Hepatic stellate cell (primary cell): ENCODE measurements at regions not wholly inside any gene's neighbourhood (a gene's known extent, or its start where the extent isn't known, plus 50 kb on each side); places are given as distances from the start of the nearest gene placed in this dataset.
"Not testable (repeated sequence)": the region's sequence is repeated elsewhere in the genome, so short reads cannot be mapped to it uniquely, and the experiment has no call there.

Source experiments
- DNase-seq: peaks from one replicate; pipeline ENCODE4 v3.0.0; 2011; ENCODE audit warnings: low spot score

DNA sequence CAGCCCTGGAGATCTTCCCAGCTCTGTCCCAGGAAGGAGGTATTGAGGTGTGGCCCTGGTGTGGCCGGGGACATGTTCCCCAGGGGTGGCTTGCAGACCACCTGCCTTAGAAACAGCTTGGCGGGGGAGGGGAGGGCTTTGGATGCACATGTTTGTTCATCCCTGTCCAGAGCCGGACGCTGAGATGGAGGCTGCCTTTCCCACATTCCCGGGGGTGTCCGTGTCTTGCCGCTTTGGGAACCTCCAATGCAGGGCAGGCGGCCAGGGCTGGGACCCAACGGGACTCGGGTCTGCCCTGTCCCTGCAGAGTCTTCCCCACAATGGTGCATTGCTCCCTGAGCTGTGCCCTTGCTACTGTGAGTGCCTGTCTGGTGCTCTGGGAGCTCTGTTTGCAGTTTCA lies 319.5 kb upstream of the SFSWAP start:
- DNase-seq, result no peak

DNA sequence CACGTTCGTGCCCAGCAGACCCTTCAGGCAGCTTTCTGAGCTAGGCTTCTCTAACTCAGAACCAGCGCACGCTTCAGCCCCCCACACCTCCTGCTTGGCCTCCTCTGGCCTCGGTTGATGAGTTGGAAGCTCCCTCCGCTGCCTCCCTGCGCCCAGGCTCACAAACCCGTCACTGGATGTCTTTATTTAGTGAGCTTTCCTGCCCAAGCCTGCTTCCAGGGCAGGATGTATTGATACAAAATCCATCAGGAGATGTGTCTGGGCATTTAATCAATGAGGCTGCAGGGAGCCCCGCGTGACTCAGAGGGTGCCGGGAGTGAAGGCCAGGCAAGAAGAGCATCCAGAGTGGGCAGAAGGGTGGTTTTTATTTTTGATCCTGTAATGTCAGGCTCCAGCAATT lies 316.1 kb upstream of the SFSWAP start:
- not testable (repeated sequence) for DNase-seq

DNA sequence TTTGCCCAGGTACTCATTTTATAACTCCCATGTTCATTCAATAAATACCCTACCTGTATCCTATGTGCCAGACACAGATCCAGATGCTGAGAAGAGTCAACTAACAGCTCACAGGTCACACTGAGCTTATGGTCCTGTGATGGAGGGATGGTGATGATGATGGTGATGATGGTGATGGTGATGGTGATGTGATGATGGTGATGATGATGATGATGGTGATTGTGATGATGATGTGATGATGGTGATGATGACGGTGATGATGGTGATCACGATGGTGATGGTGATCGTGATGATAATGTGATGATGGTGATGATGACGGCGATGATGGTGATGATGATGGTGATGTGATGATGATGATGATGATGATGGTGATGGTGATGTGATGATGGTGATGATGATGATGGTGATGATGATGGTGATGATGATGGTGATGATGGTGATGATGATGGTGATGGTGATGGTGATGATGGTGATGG lies 315.6 kb upstream of the SFSWAP start:
- not testable (repeated sequence) for DNase-seq

DNA sequence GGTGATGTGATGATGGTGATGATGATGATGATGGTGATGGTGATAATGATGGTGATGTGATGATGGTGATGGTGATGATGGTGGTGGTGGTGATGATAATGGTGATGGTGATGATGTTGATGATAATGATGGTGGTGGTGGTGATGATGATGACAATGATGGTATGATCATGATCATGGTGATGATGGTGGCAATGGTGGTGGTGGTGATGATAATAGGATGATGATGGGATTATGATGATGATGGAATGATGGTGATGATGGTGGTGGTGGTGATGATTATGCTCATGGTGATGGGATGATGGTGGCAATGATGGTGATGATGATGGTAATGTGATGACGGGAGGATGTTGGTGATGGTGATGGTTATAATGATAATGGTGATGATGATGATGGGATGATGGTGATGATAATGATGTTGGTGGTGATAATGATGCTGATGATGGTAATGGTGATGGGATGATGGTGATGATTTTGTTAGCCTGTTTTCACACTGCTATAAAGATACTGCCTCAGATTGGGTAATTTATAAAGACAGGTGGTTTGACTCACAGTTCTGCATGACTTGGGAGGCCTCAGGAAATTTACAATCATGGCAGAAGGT lies 314.8 kb upstream of the SFSWAP start:
- no peak for DNase-seq

DNA sequence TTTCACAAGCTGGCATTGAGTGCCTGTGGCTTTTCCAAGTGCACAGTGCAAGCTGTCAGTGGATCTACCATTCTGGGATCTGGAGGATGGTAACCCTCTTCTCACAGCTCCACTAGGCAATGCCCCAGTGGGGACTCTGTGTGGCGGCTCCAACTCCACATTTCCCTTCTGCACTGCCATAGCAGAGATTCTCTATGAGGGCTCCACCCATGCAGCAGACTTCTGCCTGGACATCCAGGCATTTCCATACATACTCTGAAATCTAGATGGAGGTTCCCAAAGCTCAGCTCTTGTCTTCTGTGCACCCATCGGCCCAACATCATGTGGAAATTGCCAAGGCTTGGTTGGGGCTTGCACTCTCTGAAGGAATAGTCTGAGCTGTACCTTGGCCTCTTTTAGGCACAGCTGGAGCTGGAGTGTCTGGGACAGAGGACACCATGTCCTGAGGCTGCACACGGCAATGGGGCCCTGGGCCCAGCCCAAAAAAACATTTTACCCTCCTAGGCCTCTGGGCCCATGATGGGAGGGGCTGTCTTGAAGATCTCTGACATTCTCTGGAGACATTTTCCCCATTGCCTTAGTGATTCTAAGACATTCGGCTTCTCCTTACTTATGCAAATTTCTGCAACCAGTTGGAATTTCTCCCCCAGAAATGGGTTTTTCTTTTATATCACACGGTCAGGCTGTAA lies 313.3 kb upstream of the SFSWAP start:
- DNase-seq, result no peak

DNA sequence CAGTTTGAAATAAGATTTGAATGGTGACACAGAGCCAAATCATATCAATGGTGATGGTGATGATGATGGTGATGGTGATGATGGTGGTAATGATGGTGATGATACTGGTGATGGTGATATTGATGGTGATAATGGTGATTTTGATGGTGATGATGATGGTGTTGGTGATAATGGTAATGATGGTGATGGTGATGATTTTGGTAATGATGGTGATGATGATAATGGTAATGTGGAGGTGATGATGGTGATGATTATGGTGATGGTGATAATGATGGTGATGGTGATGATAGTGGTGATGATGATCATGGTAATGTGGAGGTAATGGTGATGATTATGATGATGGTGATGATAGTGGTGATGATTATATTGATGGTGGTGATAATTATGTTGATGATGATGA lies 311.9 kb upstream of the SFSWAP start:
- no peak for DNase-seq

DNA sequence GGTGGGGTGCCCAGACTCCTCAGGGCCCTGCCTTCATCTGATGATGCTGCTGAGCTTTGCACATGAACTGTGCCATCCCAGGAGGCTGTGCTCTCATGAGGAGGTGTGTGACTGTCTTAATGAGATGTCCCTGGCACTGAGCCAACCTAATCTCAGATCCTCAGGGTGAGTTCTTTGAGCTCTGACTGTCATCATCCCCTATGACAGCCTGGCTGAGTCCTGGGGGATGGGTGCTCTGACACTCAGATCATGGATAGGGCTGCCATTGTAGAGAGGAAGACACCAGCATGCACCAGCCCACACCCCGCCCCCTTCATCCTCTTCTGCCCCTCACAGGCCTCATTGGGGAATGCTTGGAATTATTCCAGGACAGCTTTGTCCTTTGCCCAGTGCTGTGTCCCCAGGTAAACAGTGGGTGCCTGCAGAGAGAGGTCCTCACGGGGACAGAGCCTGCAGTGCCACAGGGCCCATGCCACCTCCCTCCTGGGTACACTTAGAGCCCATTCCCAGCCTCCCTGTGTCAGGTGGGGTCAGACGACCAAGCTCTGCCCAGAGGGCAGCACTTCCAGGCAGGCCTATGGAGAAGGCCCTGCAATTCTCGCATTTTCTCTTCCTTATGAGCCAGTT lies 310.1 kb upstream of the SFSWAP start:
- DNase-seq, result not testable (repeated sequence)

DNA sequence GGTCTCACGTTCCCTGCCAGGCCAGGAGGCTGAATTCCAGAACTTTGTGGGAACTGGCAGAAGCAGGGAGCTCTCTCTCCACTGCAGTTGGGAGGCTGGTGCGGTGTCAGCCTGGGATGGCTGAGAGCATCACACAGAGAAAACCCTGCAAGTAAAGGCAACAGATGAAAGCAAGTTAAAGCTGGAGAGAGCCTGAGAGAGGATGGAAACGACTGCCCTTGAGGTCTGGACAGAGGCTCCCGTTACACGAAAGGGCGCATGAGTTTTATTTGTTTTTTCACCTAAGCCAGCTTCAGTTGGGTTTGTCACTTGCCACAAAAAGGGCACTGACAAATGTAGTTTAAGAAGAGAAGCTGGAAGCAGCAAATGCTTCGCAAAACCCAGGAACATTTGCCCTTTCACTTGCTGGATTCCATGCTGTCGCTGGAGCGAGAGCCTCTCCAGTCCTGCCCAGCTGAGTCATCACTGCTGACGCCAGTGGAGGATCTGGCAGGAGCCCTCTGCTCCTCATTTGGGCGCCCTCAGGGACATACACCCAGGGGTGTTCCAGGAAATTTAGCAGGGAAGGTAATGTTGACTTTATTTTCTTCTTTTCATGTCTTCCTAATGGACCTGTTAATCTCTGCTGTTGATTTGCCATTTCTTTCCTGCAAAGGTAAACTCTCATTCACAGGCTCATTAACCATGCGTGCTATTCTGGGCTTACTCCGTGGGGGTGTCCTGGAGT lies 308.8 kb upstream of the SFSWAP start:
- DNase-seq, result not testable (repeated sequence)

DNA sequence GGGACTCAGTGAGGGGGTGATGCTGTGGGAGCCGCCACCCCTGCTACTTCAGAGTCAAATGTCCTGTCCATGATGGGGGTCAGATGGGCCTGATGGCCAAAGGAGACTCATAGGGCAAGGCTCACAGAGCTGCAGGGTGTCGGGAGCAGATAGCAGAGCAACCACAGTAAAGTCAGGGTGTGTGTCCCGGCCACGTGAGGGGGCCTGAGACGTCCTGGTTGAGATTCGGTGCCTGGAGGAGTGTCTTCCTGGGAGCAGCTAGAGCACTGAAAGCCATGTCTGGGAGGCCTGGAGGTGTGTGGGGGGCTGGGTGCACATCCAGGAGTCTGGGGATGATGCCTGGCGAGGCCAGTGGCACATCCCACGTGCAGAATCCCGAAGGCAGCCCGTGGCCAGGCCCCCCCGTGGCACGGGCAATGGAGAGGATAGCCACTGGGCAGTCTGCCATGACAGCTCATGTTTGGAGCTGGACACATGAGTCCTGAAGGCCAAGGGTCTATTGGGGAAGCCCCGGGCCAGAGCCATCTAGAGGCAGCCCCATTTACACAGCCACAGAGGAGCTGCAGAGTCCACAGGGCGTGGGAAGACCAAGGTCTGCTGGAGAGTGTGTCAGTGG lies 308.0 kb upstream of the SFSWAP start:
- DNase-seq, result no peak

DNA sequence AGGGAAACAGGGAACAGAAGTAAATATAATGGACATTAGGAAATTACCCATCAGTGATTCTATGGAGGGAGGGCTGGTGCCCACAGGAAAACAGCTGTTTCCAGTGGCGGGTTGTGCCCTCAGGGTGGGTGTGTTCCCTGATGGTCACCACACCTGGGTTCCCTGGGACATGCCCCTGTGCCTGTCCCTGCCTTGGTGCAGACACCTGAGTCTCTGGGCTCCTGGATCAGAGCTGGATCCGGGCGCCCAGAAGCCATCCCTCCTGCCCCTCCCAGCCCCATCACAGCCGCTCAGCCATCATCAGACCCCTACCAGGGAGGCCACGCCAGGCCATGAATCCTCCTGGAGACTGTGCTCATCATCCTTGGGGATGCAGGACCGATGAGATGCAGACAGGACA lies 307.2 kb upstream of the SFSWAP start:
- DNase-seq, result no peak

DNA sequence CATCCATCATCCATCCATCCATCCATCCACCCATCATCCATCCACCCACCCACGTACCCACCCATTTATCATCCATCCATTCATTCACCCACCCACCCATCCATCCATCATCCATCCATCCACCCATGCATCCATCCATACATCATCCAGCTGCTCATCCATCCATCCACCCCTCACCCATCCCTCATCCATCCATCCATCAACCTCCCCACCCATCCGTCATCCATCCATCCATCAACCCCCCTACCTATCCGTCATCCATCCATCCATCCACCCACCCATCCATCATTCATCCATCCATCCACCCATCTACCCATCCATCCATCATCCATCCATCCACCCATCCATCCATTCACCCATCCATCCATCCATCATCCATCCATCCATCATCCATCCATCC lies 306.2 kb upstream of the SFSWAP start:
- no peak for DNase-seq

DNA sequence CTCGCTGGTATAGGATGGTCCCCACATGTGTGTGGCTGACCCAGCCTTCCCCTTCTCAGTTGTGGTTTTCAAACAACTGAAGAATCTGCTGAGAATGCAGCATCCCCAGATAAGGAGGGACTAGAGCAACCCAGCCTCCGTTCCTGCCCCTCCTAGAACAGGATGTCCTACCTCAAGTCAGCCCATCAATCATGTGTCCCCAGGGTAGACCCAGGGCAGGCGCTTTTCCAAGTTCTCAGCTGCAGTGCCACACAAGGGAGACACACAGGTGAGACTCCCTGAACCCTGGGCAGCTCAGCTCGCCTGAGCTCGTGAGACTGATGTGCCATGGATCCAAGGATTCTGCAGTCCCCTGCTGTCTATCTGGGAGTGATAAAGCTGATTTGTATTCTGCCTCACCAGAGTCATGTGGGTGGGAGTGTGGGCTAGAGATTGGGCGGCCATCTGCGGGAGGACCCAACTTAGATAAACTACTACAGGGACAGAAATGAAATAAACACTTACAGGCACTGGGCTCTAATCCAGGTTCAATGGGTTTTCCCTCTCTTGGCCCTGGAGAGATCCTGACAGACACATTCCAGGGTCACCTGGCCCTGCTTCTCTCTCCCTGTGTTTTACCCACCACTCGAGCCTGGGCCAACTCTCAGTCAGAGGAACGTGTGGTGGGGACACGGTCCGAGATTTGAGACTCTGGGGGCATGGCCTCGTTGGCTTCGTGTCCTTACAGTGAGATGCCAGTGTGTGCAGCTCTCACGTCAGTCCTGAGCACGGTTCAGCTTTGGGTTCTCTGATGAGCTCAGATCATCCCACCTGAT lies 303.5 kb upstream of the SFSWAP start:
- DNase-seq, result no peak

DNA sequence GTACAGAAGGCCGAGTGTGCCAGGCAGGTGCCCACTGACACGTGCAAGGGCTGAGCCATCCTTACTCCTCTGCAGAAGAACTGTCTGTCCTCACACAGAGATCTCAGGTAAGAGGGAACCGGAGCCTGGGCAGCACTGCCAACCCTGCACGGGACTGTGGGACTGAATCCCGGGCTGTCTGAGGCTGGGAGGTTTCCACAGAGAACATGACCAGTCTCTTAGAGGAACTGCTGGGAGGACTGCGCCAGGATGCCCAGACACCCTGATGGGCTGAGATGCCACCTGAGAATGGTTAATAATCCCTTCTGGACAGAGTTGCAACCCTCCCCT lies 302.9 kb upstream of the SFSWAP start:
- DNase-seq, result no peak

DNA sequence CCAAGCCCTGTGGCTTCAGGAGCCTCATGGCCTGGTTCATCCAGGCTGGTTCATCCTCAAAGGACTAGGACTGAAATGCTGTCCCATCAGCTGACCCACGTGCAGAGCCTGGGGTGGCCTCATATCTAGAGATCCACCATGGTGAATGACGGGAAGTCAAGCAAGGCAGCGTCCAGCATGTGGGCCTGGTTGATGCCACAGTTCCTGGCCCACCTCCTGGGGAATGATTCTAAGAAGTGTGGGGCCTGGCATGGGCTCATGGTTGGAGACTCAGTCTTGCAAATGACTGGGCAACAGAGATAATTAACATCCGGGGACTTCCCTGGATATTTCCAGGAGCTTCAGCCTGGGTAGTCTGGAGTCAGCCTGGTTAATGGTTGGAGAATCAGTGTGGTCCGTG lies 302.4 kb upstream of the SFSWAP start:
- no peak for DNase-seq

DNA sequence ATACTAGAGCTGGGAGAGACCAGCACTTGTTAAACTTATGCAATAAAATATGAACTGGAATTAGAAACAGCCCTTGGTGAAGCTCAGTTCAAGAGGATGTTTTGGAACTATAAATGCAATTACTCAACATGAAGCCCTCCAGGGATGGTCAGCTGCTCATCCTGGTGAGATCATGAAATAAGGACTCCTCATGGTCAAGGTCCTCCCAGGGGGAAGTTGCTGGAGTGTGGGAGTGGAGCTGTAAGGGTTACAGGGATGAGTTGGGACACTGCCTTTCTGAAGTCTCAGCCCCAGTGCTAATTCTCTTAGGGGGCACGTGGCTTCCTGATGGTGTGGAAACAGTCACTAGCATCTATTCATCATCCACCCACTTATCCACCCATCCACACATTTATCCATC lies 301.7 kb upstream of the SFSWAP start:
- DNase-seq, result no peak

DNA sequence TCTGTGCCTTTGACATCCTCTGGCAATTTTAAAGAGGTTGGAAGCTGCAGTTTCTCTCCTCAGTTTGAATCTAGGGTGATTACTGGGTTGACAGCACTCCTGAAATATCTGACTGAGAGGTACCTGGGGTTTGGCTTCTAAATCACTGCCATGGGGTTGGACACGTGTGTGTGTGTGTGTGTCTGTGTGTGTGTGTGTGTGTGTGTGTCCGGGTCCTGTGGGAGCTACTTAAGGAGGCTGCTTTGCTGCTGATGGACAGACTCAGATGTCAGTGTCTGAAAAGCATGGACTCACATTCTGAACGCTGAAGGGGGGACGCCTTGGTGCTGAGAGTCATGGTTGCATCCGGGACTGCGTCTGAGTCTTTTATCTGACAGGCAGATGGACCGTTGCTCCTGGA lies 299.1 kb upstream of the SFSWAP start:
- DNase-seq, result not testable (repeated sequence)

DNA sequence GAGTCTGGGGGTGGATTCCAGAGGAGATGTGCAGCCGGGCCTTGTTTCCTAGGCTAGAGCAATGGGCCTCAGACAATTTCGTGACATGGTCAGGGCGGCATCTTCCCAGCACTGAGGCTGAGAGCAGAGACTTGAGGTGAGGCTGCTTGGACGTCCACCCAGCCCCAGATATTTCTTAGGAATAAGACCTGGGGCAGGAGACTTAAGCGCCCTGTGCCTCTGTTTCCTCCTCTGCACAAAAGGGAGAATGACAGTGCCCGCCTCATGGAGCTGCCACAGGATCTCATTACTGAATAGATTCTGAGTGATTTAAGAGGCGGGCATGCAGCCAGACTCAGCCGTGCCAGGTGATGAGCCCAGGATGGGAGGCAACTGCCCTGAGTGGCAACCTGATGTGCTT lies 297.9 kb upstream of the SFSWAP start:
- no peak for DNase-seq

DNA sequence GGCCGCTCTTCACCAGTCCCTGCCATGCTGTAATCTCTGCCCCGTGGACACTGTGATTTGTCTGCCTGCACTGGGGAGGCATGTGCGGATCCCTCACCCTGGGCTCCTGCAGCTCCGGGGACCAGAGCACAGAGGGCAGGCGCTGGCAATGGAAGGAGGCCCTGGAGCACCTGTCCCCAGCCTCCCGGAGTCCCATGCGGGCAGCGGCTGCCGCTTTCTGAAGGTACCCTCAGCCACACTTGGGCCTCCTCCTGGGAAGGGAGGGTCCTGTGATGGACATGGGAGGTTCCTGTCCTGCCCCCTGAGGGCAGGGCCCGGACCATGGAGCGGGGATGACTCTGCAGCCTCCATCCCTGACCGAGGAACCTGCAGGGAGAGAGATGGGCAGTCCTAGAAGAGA lies 297.4 kb upstream of the SFSWAP start:
- no peak for DNase-seq

DNA sequence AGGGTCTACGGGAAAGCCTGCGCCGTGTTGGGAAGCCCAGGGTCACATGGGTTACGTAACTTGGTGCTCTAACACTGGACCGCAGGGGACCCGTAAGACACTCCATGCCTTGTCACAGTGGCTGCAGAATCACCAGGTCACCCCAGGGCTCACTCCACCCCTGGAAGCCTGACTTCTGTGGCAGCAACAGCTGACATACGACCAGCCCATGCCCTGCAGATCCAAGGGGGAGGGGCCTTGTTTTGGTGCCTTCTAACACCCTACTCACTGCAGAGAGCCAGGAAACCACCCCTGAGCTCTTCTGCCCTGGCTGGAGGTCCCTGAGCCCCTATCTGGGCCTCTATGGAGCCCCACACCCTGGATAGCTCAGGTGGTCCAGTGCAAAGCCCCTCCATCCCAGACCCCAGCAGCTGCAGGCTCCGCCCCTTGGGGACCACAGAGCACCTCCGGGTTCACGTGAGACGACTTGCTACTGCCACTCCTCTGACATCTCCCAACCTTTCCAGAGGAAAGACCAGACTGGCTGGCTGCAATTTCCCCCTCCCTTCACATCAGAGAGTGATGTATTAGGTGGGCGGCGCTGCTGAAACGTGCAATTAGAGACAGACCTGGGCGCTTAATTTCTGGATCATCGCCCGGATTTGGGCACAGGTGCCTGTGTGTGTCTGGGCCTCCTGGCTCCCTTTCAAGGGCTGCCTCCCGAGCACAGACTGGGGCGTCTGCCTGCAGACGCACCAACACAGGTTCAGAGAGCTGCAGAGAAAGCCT lies 296.6 kb upstream of the SFSWAP start:
- not testable (repeated sequence) for DNase-seq

DNA sequence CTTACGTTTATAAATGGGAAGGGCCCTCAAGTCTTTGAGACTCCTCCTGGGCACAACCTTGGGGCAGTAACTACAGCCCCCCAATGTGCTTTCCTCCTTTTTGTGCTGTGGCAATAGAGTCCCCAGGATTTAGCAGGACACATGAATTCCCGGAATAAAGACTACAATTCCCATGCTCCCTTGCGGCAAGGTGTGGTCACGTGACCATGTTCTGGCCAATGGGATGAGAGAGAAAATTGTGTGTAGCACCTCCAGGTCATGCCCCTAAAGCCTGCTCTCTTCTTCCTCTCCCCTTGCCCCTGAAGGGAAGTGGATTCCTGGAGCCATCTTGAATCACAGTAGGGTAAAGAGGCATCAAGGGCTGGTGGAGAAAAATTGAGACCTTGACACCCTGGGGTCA lies 295.1 kb upstream of the SFSWAP start:
- no peak for DNase-seq

DNA sequence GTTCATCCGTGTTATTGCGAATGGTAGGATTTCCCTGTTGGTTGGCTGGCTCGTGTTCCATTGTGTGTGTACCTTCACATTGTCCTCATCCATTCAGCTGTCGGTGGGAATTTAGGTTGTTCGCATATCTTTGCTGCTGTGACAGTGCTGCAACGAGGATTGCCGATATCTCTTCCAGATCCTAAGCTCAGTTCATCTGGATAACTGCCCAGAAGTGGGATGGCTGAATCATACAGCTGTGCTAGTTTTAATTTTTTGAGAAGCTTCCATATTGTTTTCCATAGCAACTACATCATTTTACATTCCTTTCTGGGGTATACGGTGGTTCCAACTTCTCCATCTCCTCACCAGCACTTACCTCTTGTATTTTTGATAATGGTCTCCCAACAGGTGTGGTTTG lies 292.8 kb upstream of the SFSWAP start:
- no peak for DNase-seq
